Cardiac fibroblast (primary cell): ENCODE measurements at regions not wholly inside any gene's neighbourhood (a gene's known extent, or its start where the extent isn't known, plus 50 kb on each side); places are given as distances from the start of the nearest gene placed in this dataset.

ENCODE experiments used
- DNase-seq, 2 donors: peaks; one replicate each; pipeline versions ENCODE4 v3.0.0 to v3.0.0-alpha.2; 2010; ENCODE audit warnings: low read depth in 2 of 2
- H3K4me3 ChIP-seq, 2 donors: replicated peaks in 1 of 2; 1 replicate in 1 of 2; 2 replicates in 1 of 2; pipeline ENCODE4 v1.5.1; 2011; ENCODE audit warnings: low read depth in 2 of 2, low read length in 2 of 2, mild to moderate bottlenecking in 2 of 2, moderate library complexity in 1 of 2
- TF ChIP-seq, protein P1 (sequence below): IDR thresholded peaks from one replicate; pipeline ENCODE4 v1.5.1; 2011; ENCODE audit warnings: low read depth, mild to moderate bottlenecking, low read length, inconsistent platforms

DNA sequence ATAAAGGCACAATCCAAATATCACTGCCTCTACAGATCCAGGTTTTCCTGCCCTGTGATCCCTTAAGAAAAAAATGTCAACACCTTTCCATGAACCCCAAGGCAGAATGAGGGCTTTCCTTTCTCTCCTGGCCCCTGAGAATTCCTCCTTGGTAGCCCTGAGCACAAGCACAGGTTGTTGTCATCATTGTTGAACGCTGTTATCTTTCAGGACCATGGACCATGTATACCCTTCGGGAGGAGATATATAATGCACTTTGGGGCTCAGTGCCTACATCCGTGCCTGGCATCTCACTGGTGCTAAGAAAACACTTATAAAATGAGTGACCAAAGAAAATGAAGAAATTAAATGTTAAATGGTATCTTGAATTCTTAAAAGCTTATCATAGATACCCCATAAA is 296.2 kb downstream of the SETD4 start:
- TF ChIP-seq, protein P1, sequence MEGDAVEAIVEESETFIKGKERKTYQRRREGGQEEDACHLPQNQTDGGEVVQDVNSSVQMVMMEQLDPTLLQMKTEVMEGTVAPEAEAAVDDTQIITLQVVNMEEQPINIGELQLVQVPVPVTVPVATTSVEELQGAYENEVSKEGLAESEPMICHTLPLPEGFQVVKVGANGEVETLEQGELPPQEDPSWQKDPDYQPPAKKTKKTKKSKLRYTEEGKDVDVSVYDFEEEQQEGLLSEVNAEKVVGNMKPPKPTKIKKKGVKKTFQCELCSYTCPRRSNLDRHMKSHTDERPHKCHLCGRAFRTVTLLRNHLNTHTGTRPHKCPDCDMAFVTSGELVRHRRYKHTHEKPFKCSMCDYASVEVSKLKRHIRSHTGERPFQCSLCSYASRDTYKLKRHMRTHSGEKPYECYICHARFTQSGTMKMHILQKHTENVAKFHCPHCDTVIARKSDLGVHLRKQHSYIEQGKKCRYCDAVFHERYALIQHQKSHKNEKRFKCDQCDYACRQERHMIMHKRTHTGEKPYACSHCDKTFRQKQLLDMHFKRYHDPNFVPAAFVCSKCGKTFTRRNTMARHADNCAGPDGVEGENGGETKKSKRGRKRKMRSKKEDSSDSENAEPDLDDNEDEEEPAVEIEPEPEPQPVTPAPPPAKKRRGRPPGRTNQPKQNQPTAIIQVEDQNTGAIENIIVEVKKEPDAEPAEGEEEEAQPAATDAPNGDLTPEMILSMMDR: no peak
- H3K4me3 ChIP-seq: no peak overlapping the region
- no peak for DNase-seq

DNA sequence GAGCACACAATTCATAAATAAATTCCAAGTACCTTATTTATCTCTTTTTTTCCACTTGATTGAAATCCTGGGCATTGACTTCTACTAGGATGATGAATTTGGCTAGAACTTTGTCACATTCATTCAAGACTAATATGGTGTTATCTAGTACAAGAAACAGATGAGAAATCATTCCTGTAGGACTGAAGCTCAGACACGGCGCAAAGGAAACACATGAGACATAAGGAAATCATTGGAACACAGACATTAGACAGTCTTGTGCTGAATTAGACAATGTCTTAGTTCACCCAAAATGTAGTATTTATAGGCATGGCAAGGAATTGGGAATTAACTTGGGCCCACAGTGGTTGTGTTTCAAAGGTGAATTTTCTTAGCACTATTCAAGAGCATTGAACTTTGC is 305.7 kb downstream of the SETD4 start:
- H3K4me3 ChIP-seq: no peak overlapping the region
- TF ChIP-seq, protein P1: no peak
- no peak for DNase-seq

DNA sequence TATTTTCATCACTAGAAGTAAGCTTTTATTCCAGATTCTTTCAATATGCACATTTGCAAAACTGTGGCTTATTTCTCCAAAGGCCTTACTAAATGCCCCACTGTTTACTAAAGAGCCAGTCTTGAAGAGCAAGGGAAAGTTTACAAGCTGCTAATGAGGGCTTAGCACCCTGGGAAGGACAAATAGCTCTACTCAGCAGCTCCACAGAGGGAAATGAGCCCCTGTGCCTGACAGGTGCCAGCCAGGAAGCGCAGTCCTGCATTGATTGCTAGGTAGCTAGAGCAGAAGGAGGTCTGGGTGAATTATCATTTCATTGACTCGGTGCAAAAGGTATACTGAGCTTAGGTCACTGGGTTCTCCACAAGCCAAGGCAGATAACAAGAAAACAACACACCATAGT is 307.0 kb downstream of the SETD4 start:
- TF ChIP-seq, protein P1: no peak
- DNase-seq: no peak
- H3K4me3 ChIP-seq: no peak overlapping the region

DNA sequence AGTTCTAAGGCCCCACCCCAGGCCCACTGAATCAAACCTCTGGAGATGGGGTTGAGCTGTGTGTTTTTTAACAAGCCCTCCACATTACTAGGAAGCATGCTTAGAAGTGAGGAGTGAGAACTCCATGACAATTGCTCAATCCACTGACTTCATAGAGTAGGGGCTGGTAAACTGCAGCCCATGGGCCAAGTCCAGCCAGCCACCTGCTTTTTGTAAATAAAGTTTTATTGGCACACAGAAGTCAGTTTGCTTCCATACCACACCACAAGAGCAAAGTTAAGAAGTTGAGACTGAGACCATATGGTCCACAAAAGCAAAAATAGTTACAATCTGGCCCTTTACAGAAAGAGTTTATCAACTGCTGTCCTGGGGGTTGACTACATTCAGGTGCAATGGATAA is 309.2 kb downstream of the SETD4 start:
- TF ChIP-seq, protein P1: no peak
- H3K4me3 ChIP-seq: no peak overlapping the region
- no peak for DNase-seq

DNA sequence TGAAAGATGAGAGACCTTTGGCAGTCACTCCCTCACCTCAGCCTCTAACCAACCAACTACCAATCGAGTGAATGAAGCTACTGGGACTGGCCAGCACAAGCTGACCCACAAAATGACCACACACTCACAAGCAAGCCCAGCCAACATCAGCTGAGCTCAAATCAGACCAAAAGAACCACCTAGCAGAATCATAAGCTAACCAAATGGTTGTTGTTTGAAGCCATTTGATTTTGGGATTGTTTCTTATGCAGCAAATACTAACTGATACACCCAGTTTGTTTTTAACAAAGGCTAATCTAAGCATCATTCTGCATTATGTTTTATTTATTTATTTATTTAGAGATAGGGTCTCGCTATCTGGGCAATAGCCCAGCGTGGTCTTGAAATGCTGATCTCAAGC is 310.4 kb downstream of the SETD4 start:
- H3K4me3 ChIP-seq: no peak overlapping the region
- TF ChIP-seq, protein P1: no peak
- no peak for DNase-seq

DNA sequence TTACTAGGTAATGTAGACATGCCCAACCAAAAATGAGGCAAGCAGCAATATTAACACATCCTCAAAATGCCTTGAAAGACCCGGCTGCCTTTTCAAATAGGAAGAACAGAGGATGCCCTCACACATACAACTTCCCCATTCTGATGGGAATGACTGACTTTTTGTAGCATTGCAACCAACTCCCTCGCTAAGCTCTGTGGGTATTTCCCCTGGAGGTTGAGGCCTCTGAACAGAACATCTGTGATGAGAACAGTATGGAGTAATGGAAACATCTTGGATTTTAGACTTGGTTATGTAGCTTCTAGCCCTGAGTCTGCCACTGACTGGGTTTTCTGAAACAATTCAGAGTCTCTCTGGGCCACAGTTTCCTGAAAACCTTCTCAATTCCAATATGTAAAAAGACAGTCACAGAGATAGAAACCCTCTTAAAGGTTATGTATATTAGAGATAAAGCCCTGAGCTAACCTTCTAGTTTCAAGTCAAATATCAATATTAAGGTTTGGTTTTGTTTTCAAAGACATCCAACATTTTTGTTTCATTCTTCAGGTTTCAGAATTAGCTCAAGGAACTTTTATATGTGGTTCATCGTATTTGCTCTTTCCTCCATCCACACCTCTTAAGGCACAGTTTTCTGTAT is 311.5 kb downstream of the SETD4 start:
- TF ChIP-seq, protein P1: no peak
- no peak for DNase-seq
- no peak overlapping the region for H3K4me3 ChIP-seq

DNA sequence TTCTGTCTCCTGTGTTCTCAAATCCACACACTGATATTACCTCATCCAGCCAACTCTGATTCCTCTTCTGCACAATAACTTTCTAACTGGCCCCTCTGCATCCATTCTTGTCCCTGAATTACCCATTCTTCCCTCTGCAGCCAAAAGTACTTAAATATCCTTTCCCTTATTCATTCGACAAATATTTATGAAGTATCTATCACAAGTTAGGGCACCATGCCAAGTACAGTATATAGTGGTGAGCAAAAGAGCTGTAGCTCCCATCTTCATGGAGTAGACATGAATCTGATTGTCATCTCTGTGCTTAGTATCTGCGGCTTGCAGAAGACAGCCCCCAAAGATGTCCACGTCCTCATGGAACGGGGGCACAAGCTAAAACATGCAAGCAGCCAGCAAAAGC is 316.8 kb downstream of the SETD4 start:
- no peak overlapping the region for H3K4me3 ChIP-seq
- DNase-seq: peak in 1 of 2 donors; percentile 53
- TF ChIP-seq, protein P1: no peak
